Trophoblast cell (in vitro differentiated cells and primary cell): ENCODE measurements at regions not wholly inside any gene's neighbourhood (a gene's known extent, or its start where the extent isn't known, plus 50 kb on each side); places are given as distances from the start of the nearest gene placed in this dataset.

Experiments
- DNase-seq, 2 donors: peaks; one replicate each; pipeline ENCODE4 v3.0.0-alpha.2; 2016
- H2AFZ ChIP-seq: 2 replicates; pipeline ENCODE4 v1.6.1; 2013; ENCODE audit warnings: low read length, moderate library complexity, mild to moderate bottlenecking; ENCODE audit not compliant: insufficient read depth, poor library complexity
- H2AK5ac ChIP-seq: 2 replicates; pipeline ENCODE4 v1.6.1; 2013; ENCODE audit warnings: mild to moderate bottlenecking, low read length
- H2BK120ac ChIP-seq: 2 replicates; pipeline ENCODE4 v1.6.1; 2013; ENCODE audit warnings: low read length, mild to moderate bottlenecking, moderate library complexity; ENCODE audit not compliant: insufficient read depth, poor library complexity
- H2BK12ac ChIP-seq: 2 replicates; pipeline ENCODE4 v1.6.1; 2013; ENCODE audit warnings: mild to moderate bottlenecking, low read length, moderate library complexity
- H2BK5ac ChIP-seq: 2 replicates; pipeline ENCODE4 v1.6.1; 2013; ENCODE audit warnings: low read length, low read depth, moderate library complexity, mild to moderate bottlenecking; ENCODE audit not compliant: poor library complexity
- H3K14ac ChIP-seq: 2 replicates; pipeline ENCODE4 v1.6.1; 2013; ENCODE audit warnings: mild to moderate bottlenecking, low read length
- H3K18ac ChIP-seq: 2 replicates; pipeline ENCODE4 v1.6.1; 2013; ENCODE audit warnings: mild to moderate bottlenecking, low read length
- H3K23ac ChIP-seq: 2 replicates; pipeline ENCODE4 v1.6.1; 2013; ENCODE audit warnings: low read length
- H3K27ac ChIP-seq: 2 replicates; pipeline ENCODE4 v1.5.1; 2013; ENCODE audit warnings: low read depth, mild to moderate bottlenecking, inconsistent platforms, low read length, moderate library complexity
- H3K27me3 ChIP-seq: 2 replicates; pipeline ENCODE4 v1.6.1; 2013; ENCODE audit warnings: inconsistent platforms, mild to moderate bottlenecking, low read length, moderate library complexity; ENCODE audit not compliant: insufficient read depth
- H3K36me3 ChIP-seq, 2 experiments: 1 replicate in 1 of 2; 2 replicates in 1 of 2; pipeline ENCODE4 v1.6.1; 2013; ENCODE audit warnings: low read length in 2 of 2, mild to moderate bottlenecking in 2 of 2, moderate library complexity in 1 of 2; ENCODE audit not compliant: insufficient read depth in 2 of 2, control insufficient read depth in 1 of 2
- H3K4ac ChIP-seq: 2 replicates; pipeline ENCODE4 v1.6.1; 2013; ENCODE audit warnings: low read depth, mild to moderate bottlenecking, low read length, moderate library complexity
- H3K4me1 ChIP-seq, 2 experiments: 1 replicate in 1 of 2; 2 replicates in 1 of 2; pipeline ENCODE4 v1.6.1; 2013; ENCODE audit warnings: low read length in 2 of 2, mild to moderate bottlenecking in 2 of 2, moderate library complexity in 1 of 2; ENCODE audit not compliant: insufficient read depth in 2 of 2, control insufficient read depth in 1 of 2
- H3K4me2 ChIP-seq: 2 replicates; pipeline ENCODE4 v1.6.1; 2013; ENCODE audit warnings: inconsistent platforms, mild to moderate bottlenecking, low read length, moderate library complexity
- H3K4me3 ChIP-seq: 2 replicates; pipeline ENCODE4 v1.5.1; 2013; ENCODE audit warnings: mild to moderate bottlenecking, low read depth, low read length, inconsistent platforms
- H3K79me1 ChIP-seq: one replicate; pipeline ENCODE4 v1.6.1; 2013; ENCODE audit warnings: low read length
- H3K79me2 ChIP-seq: 2 replicates; pipeline ENCODE4 v1.6.1; 2013; ENCODE audit warnings: low read length, mild to moderate bottlenecking; ENCODE audit not compliant: control insufficient read depth, insufficient read depth, poor library complexity
- H3K9ac ChIP-seq: 2 replicates; pipeline ENCODE4 v1.6.1; 2013; ENCODE audit warnings: mild to moderate bottlenecking, low read length
- H3K9me3 ChIP-seq: 2 replicates; pipeline ENCODE4 v1.6.1; 2013; ENCODE audit warnings: low read depth, mild to moderate bottlenecking, control low read depth, inconsistent platforms, low read length; ENCODE audit not compliant: insufficient read depth
- H4K12ac ChIP-seq: 2 replicates; pipeline ENCODE4 v1.6.1; 2013; ENCODE audit warnings: low read depth, mild to moderate bottlenecking, low read length, moderate library complexity
- H4K8ac ChIP-seq: 2 replicates; pipeline ENCODE4 v1.6.1; 2013; ENCODE audit warnings: low read depth, mild to moderate bottlenecking, low read length, moderate library complexity
- H4K91ac ChIP-seq: one replicate; pipeline ENCODE4 v1.6.1; 2013; ENCODE audit warnings: low read depth, mild to moderate bottlenecking, low read length, moderate library complexity
- WGBS: extraction: QIAGEN DNeasy Blood & Tissue Kit; methylation state at CpG from one replicate; pipeline ENCODE4 v1.1.7; 2013; ENCODE audit warnings: missing lambda C conversion rate; ENCODE audit not compliant: insufficient read length, insufficient coverage; ENCODE audit errors: extremely low coverage; 5-methylcytosine and 5-hydroxymethylcytosine counted together

DNA sequence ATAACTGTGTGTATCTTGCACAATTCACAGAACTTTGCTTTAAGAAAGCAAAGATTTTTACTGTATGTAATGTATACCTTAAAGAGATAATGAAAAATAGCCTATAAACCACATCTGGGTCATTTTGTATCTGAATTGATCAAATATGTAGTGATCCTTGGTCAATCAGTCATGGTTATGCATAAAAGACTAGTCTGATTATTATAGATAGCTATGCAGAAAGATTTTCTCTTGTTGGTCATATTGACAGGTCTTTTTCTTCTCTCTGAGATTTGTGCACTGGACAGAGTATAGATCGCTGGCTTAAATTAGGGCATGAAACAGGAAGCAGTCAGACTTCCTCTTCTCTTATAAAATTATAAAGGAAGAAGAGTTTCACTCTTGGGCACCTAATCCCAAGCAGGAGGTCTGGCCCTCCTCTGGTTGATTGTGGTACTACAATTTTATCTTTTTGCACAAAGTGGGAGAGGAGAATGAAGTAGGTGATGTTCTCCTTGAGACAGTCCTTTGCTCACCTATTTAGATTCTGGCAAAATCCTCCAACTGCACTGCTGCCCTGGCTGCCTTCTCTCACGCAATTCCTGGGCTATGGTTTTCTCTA lies 380.9 kb upstream of the RGS17 start:
- H3K79me2 ChIP-seq: no peaks in the 10 kb centered on the region
- no peak overlapping the region for H3K23ac ChIP-seq
- H2BK12ac ChIP-seq: no peak overlapping the region
- H3K4me2 ChIP-seq: no peak overlapping the region
- H3K9me3 ChIP-seq: no peaks in the 10 kb centered on the region
- H3K27me3 ChIP-seq: no peaks in the 10 kb centered on the region
- H3K4me3 ChIP-seq: no peak overlapping the region
- no CpG with 5 or more reads among the region's 2 CpGs for WGBS
- no peaks in the 10 kb centered on the region for H3K79me1 ChIP-seq
- H3K14ac ChIP-seq: no peak overlapping the region
- no peak overlapping the region for H2BK5ac ChIP-seq
- H3K27ac ChIP-seq: no peak overlapping the region
- no peak overlapping the region for H3K4ac ChIP-seq
- no peaks in the 10 kb centered on the region for H3K4me1 ChIP-seq
- H3K9ac ChIP-seq: no peak overlapping the region
- H3K18ac ChIP-seq: no peak overlapping the region
- no peak overlapping the region for H4K91ac ChIP-seq
- H4K12ac ChIP-seq: no peak overlapping the region
- no peak overlapping the region for H2AK5ac ChIP-seq
- no peak overlapping the region for H2AFZ ChIP-seq
- H3K36me3 ChIP-seq: no peaks in the 10 kb centered on the region
- H2BK120ac ChIP-seq: no peak overlapping the region
- H4K8ac ChIP-seq: no peak overlapping the region
- DNase-seq: peak in 1 of 2 donors; percentile 72

DNA sequence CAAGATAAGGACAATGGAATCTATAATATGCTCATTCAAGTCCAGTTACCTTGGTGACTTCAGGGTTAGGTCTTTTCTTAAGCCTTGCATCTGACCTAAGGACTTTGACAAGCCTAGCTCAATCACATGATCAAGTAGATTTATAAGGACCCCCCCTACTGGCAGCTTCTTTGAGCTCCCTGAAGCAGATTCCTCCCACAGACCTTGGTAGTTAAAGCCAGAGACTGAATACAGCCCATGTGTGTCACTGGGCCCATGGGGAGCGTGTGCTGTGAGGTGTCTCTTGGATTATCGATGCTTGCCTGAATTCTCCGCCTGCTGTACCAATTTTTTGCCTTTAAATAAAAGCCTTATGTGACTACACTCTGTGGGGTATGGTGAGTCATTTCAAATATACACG lies 372.7 kb upstream of the RGS17 start:
- no peaks in the 10 kb centered on the region for H3K79me1 ChIP-seq
- no peaks in the 10 kb centered on the region for H3K4me1 ChIP-seq
- no peak overlapping the region for H3K9ac ChIP-seq
- H3K4ac ChIP-seq: no peak overlapping the region
- no peak overlapping the region for H3K18ac ChIP-seq
- DNase-seq: no peak
- no peak overlapping the region for H3K27ac ChIP-seq
- H3K36me3 ChIP-seq: no peaks in the 10 kb centered on the region
- H4K91ac ChIP-seq: no peak overlapping the region
- WGBS: no CpG with 5 or more reads among the region's 4 CpGs
- H2BK12ac ChIP-seq: no peak overlapping the region
- no peak overlapping the region for H4K8ac ChIP-seq
- no peaks in the 10 kb centered on the region for H3K27me3 ChIP-seq
- no peak overlapping the region for H2AK5ac ChIP-seq
- H4K12ac ChIP-seq: no peak overlapping the region
- H2BK120ac ChIP-seq: no peak overlapping the region
- no peaks in the 10 kb centered on the region for H3K79me2 ChIP-seq
- no peaks in the 10 kb centered on the region for H3K9me3 ChIP-seq
- H2AFZ ChIP-seq: no peak overlapping the region
- H3K4me2 ChIP-seq: no peak overlapping the region
- H3K14ac ChIP-seq: no peak overlapping the region
- no peak overlapping the region for H3K4me3 ChIP-seq
- H2BK5ac ChIP-seq: no peak overlapping the region
- H3K23ac ChIP-seq: no peak overlapping the region

DNA sequence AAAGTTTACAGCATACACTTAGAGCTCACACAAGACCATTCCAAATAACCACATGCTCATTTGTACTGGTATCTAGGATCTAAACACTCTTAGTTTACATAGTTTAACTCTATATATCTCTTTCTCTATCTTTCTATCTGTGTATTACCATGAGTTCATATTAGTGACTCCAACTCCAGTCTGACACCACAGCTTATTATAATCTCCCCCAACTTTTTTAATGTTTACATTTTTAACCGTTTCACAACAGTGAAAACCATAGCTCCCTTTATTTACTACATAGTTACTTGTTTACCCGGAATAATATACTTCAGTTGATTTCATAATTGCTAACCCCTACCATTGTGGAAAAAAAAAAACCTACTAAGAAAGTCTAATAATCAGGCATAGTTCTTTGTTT lies 362.4 kb upstream of the RGS17 start:
- Histone ChIP-seq H2BK5ac (no peak overlapping the region), H2BK120ac (no peak overlapping the region), H2AFZ (no peak overlapping the region), H3K36me3 (no peaks in the 10 kb centered on the region), H3K4me2 (no peak overlapping the region), H3K18ac (no peak overlapping the region), H3K4me3 (no peak overlapping the region), H4K12ac (no peak overlapping the region), H3K23ac (no peak overlapping the region), H2AK5ac (no peak overlapping the region), H3K79me1 (no peaks in the 10 kb centered on the region), H3K27ac (no peak overlapping the region), H2BK12ac (no peak overlapping the region), H3K4ac (no peak overlapping the region), H4K8ac (no peak overlapping the region), H3K14ac (no peak overlapping the region), H4K91ac (no peak overlapping the region), H3K27me3 (no peaks in the 10 kb centered on the region), H3K4me1 (no peaks in the 10 kb centered on the region), H3K9me3 (no peaks in the 10 kb centered on the region), H3K9ac (no peak overlapping the region), H3K79me2 (no peaks in the 10 kb centered on the region)
- no CpG with 5 or more reads among the region's 2 CpGs for WGBS
- no peak for DNase-seq

DNA sequence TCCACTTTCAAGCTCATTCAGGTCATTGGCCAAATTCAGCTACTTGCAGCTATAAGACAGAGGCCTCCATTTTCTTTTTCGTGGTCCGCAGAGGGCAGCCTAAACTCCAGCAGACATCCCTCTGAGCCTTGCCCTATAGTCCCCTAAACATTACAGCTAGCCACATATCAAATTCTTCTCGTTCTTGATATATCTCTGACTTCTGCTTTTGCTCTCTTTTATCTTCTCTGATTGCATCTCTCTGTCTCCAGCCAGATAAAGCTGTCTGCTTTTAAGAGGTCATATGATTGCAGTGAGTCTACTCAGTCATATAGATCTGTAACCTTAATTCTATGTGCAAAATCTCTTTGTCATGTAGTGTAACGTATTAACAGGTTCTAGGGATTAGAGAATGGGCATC lies 358.4 kb upstream of the RGS17 start:
- no CpG with 5 or more reads among the region's 4 CpGs for WGBS
- Histone ChIP-seq H2BK120ac (no peak overlapping the region), H3K27ac (no peak overlapping the region), H3K23ac (no peak overlapping the region), H3K9ac (no peak overlapping the region), H4K91ac (no peak overlapping the region), H3K4me2 (no peak overlapping the region), H4K8ac (no peak overlapping the region), H2BK12ac (no peak overlapping the region), H2AK5ac (no peak overlapping the region), H3K79me1 (no peaks in the 10 kb centered on the region), H3K36me3 (no peaks in the 10 kb centered on the region), H3K4me3 (no peak overlapping the region), H3K79me2 (no peaks in the 10 kb centered on the region), H3K4ac (no peak overlapping the region), H2AFZ (no peak overlapping the region), H3K14ac (no peak overlapping the region), H3K9me3 (no peaks in the 10 kb centered on the region), H3K4me1 (no peaks in the 10 kb centered on the region), H3K18ac (no peak overlapping the region), H2BK5ac (no peak overlapping the region), H3K27me3 (no peaks in the 10 kb centered on the region), H4K12ac (no peak overlapping the region)
- no peak for DNase-seq
